ENCODE measurements at regions not wholly inside any gene's neighbourhood (a gene's known extent, or its start where the extent isn't known, plus 50 kb on each side); places are given as distances from the start of the nearest gene placed in this dataset.

DNA sequence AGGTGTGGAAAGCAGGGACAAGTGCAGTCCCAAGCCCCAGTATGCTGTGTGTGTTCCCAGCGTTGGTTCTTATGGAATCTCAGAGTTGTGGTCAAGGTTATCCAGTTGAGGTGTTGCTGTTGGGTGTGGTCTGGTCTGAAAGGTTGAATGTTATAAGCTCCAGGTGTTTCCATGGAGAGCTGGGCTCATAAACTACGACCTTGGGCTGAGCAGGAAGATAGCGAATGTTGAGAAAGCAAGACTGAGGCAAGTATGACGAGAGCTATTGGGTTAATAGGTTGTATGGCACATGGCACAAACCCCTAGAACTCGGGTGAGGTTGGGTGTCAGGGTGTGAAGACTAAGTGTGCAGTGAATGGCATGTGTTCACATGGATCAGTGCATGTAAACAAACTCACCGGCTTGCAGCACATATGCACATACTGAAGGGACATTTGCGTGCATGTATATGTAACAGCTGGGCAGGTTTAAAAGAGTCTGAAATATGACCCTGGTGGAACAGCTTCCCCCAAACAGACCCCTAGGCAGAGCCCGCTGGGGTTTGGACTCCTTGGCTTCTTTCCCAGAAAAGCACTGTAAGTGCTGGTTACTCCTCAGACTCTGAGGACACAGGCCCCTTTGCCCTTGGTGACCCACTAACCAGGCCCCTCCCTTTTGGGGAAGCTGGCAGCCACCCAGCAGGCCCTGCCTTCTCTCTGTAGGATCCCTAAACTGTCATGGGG is 117.5 kb downstream of the NAV1 start:
- no peak for DNase-seq (ENCODE audit: low spot score)

DNA sequence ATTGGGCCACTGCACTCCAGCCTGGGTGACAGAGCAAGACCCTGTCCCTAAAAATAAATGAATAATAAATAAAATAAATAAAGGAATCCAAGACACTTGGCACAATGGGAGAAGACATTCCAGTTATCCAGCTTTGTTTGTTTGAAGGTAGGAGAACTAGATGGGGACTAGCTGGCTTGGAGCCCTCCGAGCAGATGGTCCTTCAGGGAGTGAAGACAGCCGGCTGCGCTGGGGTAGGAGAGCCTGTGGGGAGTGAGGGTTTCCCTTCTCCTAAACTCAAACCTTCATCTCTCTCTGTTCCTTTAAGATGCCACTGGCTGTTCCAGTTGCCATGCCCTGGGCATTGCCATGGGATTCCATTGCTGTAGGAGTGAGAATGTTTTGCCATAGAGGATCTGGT is 120.6 kb downstream of the NAV1 start:
- no peak for DNase-seq (ENCODE audit: low spot score)

DNA sequence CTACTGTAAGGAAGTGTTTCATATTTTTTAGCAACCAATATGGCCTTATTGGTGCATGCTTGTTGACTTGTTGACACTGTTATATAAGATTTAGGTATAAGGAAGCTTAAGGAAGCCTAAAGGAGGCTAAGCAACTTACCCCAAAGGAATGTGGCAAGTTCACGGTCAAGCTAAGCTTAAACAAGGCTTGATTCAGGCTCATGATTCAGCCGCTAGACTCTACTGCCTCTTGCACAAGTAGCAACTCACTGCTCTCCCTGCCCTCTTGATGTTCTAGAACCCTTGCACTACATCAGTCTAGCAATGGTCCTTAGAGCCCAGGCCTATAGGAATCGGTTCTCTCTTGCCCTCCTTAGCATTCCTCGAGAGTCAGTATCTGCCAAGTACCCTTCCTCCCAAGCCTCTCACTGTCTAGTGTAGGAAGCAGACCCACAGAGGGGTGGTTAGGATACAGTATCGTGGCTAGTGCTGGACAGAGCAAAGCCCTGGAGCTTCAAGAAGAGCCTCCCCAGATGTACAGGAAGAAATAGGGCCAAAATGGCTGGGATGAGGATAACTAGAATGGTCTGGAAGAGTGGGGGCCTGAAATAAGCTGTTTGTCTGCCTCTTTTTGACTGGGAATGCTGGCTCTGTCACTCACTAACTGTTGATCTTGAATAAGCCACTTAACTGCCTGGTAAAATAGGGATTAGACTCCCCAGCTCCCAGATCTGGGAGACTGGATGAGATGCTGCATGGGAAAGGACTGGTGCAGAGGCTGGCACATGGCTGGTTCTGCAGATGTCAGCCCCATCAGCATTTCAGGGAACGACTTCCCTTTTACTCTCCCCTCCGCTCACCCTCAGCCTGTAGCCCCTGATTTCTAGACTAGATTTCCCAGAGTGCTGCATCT is 122.2 kb downstream of the NAV1 start:
- no peak for DNase-seq (ENCODE audit: low spot score)

DNA sequence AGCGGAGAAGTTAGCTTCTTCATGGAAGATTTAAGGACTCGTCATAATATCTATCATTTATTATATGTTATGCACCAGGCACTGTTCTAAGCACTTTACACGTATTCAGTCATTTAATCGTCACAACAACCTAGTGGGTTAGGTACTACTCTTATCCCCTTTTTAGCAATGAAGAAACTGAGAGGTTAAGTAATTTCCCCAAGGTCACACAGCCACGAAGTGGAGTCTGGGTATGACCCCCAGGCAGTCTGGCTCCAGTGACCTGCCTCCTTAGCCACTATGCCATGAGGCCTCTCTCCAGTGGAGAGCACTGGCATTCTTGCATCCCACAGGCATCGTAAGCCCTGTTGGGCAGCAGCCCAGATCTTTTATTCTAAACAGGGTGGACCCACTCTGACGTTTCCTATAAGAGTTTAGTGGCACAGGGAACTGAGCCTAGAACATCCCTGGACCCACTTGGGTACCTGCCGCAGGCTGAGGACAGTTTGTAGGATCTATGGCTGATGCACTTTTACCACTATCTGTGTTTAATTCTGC is 123.0 kb downstream of the NAV1 start:
- no peak for DNase-seq (ENCODE audit: low spot score)

DNA sequence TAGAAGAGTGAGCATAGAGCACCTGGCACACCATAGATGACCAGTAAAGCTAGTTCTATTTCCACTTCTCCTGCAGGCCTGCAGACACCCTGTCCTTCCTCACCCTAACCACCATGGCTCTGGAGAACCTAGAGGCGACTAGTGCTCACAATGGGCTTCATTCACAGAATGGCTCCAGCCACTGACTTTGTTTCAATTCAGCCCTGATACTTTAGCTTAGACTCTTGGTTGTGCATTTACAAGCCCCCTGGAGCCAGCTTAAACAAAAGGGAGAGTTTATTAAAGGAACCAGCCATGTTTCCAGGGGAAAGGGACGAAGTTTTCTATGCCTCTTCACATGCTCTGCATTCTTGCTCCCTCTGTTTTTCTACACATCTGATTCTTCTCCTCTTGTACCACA is 123.7 kb downstream of the NAV1 start:
- no peak for DNase-seq (ENCODE audit: low spot score)

DNA sequence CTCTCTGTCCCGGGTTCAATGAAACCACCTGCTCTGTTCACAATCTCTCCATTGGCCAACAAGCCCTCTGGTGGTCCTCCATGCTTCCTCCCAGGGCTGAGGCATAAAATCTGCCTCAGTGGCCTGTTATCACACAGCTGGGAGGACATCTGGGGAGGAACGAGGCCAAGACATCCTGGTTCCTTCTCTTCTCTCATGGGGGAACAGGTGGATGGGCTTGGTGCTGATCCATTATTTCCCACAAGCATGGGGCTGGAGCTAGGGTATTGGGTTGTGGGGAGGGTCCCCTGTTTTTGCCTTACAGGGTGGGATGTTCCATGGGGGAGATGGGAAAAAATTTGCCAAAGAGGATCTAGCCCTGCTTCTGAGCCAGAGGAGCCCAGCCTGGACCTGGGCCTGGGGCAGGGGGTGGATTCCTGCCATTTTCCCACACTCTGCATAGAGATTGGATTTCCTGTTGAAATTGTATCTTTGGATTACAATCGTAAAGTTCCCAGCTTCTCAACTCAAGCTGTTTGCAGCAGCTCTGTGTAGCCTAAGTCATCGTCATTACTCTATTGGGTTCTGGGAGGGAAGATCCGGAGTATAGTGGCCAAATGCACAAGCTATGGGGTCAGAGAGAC is 124.7 kb downstream of the NAV1 start:
- no peak for DNase-seq (ENCODE audit: low spot score)

DNA sequence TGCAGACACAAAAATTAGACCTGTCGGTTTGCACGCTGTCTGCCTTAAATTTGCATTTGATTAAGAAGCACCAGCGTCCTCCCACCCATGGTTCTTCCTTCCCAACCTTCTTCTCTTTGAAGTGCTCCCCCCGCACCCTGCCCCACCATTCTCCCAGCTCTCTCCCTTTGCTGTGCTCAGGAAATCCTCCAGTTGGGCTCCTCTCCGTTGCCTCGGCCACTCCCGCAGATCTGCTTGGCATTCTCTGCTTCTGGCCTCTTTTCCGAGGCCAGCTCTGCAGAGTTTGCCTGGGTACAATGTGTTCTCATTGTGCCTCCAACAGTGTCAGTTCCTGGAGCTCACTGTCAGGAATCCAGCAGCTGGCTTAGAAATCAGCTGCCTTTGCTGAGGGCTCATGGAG is 126.1 kb downstream of the NAV1 start:
- no peak for DNase-seq (ENCODE audit: low spot score)

DNA sequence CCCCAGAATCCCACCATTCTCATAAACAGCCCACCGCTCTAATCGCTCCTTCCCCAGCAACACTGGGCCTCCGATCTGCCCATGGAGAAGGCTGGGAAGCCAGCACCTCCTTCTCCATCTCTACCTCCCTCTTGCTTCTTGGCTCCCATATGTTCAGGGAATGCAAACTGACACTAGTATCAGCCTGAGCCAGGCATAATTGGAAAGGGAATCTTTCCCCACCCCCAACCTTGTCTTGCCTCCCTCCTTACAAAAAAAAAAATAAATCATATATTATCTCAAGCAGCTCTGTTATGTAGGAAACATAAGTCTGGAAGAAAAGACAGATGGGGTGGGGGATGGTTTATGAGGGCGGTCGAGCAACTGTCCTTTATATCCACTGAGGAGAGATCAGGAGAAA is 127.2 kb downstream of the NAV1 start:
- DNase-seq (ENCODE audit: low spot score) = no peak

DNA sequence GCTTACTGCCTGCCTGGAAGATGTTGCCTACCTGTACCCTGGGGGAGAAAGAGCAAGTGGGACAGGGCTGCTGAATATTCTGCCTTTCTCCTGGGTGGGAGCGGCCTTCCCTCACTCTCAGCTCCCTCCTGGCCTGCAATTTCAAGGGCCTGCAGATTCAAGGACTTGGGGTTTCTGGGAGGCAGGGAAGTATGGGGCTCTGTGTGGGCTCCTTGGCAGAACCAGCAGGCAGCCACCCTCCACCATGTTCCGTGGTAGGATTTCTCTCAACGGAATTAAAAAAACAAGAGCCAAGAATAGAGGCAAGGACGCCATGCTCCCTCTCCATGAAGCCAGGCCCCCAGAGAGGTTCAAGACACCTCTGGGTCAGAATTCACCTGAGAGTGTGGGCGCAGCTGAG is 127.7 kb downstream of the NAV1 start:
- no peak for DNase-seq (ENCODE audit: low spot score)

DNA sequence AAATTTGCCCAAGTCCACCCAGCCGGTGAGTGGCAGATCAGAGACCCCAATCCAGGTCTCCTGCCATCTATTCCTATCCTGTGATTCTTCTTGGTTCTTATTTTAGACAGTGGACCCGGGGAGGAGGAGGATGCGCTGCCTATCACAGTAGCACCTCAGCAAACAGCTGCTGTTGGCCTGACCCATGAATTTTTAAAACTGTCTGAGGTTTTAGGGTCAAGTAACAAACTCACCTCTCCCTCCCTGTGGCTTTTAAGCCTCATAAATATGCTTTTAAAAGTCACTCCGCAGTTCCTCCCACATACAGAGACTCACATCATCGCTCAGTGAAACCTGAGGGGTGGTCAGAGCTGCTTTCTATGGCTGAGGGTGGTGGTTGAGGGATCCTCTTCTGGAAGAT is 128.6 kb downstream of the NAV1 start:
- no peak for DNase-seq (ENCODE audit: low spot score)

DNA sequence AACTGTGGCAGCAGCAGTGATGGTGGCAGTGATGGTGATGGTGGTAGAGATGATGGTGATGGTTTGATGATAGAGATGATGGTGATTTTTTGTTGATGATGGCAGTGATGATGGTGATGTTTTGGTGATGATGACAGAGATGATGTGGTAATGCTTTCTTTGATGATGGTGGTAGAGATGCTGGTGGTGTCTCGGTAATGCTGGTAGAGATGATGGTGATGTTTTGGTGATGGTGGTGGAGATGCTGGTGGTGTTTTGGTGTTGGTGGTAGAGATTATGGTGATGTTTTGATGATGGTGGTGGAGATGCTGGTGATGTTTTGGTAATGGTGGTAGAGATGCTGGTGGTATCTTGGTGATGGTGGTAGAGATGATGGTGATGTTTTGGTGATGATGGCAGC is 131.6 kb downstream of the NAV1 start:
- DNase-seq (ENCODE audit: low spot score) = no peak

DNA sequence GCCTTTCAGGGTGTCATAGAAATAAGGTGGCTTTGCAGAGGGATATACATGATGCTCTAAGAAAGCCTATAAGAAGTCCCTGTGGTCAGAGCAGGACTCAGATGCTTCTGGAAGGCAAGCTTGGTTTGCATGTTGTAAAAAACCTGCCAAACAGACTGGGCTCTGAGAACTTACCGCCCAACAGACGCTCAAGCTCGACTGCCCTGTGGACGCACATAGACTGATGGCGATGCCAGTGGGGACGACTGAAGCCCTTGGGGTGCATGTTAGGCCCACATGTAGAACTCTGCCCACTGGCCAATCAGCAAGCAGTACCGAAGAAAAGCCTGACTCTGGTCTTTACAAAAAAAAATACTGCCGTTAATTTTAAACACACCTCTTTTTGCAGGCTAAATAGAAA is 133.8 kb downstream of the NAV1 start:
- DNase-seq (ENCODE audit: low spot score) = no peak

DNA sequence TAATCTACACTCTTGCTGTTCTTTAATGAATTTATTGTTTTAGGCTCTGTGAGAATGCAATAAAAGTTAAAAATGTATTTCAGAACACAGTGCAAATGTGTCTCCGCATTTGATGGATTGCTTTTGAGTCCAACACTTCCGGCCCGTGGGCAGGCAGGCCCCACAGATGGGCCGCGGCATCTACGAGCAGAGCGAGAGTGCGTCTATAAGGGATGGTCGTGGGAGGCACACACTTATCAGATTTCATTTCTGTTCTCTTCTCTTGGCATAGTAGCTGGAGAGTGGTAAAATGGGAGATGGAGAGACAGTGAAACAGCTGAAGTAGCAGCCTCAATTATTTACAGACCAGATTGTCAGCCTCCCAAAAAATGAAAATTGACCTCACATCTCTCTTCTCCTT is 134.2 kb downstream of the NAV1 start:
- no peak for DNase-seq (ENCODE audit: low spot score)

DNA sequence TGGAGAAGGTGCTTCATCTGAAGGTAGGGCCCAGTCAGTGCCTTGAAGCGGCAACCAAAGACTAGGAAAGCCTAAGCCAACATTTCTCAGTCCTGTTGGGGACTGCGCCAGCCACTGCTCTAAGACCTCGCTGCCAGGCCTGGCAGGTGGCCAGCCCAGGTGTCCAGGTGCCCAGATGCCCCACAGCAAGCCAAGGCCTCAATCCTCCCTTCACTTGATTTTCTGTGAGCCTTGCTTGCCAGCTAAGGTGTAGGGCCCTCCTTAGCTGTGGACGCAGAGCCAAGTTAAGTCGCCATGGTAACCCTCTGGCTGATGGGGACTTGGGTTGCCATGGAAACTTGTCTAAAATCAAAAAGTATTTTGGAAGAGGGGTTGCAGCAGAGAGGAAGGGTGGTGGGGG is 135.0 kb downstream of the NAV1 start:
- DNase-seq (ENCODE audit: low spot score) = no peak

DNA sequence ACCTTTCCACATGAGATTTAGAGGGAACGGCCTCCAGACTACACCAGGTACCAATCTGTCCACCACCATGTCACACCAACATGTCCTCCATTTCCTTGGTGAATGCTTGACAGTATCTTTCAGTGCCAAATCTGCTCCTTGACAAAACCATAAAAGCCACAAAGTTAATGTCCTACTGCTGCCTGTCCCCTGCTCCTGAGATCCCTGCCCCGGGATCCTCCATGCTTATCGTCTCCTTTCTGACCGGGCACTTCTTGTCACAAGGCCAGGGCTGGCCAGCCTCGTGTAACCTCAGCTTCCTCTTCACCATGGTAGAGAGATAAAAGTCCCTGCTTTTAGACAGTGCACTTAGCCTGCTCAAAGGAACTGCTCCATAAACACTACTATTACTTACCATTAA is 136.2 kb downstream of the NAV1 start:
- no peak for DNase-seq (ENCODE audit: low spot score)

DNA sequence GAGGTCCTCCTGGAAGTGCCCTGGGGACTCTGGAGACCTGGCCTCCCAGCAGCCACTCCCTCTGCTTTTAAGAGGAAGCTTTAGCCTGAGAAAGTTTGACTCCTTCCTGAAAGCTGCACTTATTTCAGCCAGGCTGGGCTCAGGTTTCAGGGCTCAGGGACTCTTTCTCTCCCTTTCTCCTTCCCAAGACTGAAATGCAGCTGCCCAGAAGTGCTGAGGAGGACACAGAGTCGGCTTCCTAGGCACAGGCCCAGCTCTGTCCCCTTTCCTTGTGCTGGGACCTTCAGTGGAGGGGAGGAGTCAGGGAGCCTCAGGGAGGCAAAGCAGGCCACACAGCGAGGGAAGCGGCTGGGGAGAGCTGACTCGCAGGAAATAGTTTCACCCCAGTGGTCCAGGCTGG is 137.3 kb downstream of the NAV1 start:
- DNase-seq (ENCODE audit: low spot score) = no peak

DNA sequence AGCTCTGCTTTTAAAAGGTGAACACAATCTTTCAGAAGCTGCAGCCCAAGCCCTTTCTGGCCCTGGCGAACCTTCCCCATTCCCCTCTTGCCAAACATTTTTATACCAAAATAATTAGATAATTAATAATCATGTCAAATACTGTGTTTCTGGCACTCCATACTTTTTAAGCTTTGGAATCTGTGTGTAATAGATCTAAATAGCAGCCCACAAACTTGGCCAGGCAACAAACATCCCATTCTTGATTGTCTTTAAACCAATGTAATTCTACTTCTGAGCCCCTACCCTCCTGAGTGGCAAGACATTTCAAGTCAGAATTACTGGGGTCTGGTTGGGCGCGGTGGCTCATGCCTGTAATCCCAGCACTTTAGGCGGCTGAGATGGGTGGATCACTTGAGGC is 137.7 kb downstream of the NAV1 start:
- DNase-seq (ENCODE audit: low spot score) = no peak

DNA sequence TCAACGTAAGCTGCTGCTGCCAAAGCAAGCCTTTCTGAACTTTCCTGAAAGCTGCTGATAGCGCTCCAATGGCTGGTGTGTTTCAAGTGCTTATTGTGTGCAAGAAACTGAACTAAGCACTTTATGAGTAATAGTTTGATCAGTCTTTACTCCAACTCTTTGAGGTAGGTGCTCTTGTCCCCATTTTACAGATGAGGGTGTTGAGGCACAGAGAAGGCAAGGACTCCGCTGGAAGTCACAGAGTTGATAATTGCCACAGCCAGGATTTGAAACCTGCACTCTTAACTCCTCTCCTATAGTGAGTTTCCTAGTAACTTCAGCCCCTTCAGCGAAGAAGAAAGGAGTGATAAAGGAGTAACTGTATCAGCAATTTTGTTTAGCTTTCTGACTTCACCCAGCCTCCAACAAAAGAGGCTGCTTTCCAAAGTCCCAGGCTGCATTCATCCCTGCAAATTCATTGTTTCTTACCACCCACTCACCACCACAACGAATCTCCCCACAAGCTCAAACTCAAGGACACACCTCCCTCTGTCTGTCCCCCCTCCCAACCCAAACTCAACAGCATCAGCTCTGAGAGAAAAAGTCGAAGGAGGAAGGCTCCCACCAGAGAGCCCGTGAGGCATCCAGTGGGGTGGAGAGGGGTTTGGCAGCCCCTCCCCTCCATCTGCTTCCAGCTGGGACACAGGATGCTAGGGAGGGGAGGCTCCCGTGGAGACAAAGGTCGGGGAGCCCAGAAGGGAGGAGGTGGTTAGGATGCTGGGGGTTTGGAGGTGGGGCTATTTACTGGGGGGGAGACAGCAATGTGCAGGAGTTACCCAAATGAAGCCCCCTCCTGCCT is 139.6 kb downstream of the NAV1 start:
- DNase-seq (ENCODE audit: low spot score) = no peak

DNA sequence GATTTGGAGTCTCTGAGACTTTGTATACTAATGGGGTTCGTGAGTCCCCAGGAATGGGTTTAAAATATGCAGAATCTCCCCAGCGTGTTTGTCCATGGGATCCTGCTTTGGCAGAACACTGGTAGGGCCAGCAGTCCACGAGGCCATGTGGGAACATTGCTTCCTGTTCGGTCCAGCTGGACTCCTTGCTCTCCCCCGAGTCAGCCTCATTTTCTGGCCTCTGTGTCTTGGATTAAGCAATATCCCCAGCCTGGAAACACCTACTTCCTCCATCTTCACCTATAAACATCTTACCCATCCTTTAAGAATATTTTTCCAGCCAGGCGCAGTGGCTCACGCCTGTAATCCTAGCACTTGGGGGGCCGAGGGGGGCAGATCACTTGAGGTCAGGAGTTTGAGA is 142.4 kb downstream of the NAV1 start:
- no peak for DNase-seq (ENCODE audit: low spot score)

DNA sequence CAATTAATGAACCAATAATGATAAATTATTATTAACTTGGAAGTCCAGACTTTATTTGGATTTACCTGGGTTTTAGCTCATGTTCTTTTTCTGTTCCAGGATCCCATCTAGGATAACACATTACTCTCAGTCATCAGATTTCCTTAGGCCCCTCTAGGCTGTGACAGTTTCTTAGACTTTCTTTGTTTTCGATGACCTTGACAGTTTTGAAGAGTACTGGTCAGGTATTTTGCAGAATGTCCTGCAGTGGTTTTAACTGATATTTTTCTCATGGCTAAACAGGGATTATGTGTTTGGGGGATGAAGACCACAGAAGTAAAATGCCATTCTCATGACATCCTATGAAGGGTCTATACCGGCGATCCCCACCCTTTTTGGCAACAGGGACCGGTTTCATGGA is 144.0 kb downstream of the NAV1 start:
- no peak for DNase-seq (ENCODE audit: low spot score)

DNA sequence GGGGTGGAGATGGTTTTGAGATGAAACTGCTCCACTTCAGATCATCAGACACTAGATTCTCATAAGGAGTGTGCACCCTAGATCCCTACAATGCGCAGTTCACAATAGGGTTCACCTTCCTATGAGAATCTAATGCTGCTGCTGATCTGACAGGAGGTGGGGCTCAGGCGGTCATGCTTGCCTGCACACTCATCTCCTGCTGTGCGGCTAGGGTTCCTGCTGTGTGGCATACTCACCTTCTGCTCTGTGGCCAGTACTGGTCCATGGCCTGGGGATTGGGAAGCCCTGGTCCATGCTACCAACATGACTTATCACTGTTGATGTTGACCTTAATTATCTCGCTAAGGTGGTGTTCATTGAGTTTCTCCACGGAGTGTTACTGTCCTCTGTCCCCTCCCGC is 144.5 kb downstream of the NAV1 start:
- DNase-seq (ENCODE audit: low spot score) = no peak

DNA sequence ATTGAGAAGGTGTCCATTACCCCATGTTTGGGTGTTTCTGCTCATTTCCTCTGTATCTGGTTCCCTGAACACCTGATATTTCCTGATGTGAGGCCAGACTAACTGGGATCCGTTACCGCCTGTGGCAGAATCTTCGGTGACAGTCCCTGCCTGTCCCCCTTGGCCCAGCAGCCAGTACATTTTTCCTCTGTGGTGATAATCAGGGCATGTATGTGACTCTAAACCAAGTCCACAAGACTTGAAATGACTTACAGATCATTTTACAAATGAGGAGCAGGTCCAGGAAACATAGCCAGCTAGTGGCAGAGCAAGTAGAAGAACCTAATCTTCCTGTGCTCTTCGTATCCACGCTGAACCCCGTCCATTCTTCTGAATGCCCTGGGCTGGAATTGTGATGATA is 143.5 kb upstream of the IPO9 start:
- DNase-seq (ENCODE audit: low spot score) = no peak

All from kidney capillary endothelial cell (primary cell).